Neural progenitor cell (in vitro differentiated cells): ENCODE measurements at regions not wholly inside any gene's neighbourhood (a gene's known extent, or its start where the extent isn't known, plus 50 kb on each side); places are given as distances from the start of the nearest gene placed in this dataset.

Source experiments
- DNase-seq: peaks from one replicate; pipeline ENCODE4 v3.0.0-alpha.2; 2016; ENCODE audit warnings: low spot score
- H2AFZ ChIP-seq: fragments of 200-600 bp; sonication (generic); replicated peaks from 2 replicates; pipeline ENCODE4 v1.6.1; 2016; ENCODE audit warnings: antibody characterized with exemption
- H3F3A ChIP-seq: fragments of 200-600 bp; sonication (generic); 2 replicates; pipeline ENCODE4 v1.6.1; 2016; ENCODE audit warnings: antibody characterized with exemption, low read depth
- H3K27ac ChIP-seq: fragments of 200-600 bp; sonication (generic); 2 replicates; pipeline ENCODE4 v1.5.1; 2016; ENCODE audit warnings: mild to moderate bottlenecking
- H3K27me3 ChIP-seq: fragments of 200-600 bp; sonication (generic); 2 replicates; pipeline ENCODE4 v1.6.1; 2016; ENCODE audit warnings: mild to moderate bottlenecking, moderate library complexity
- H3K36me3 ChIP-seq: fragments of 200-600 bp; sonication (generic); 2 replicates; pipeline ENCODE4 v1.5.1; 2016
- H3K4me1 ChIP-seq: fragments of 200-600 bp; sonication (generic); 2 replicates; pipeline ENCODE4 v1.6.1; 2016; ENCODE audit warnings: mixed run types
- H3K4me2 ChIP-seq: fragments of 200-600 bp; sonication (generic); 2 replicates; pipeline ENCODE4 v1.6.1; 2016
- H3K4me3 ChIP-seq: fragments of 200-600 bp; sonication (generic); 2 replicates; pipeline ENCODE4 v1.5.1; 2016
- H3K79me2 ChIP-seq: fragments of 200-600 bp; sonication (generic); 2 replicates; pipeline ENCODE4 v1.6.1; 2016; ENCODE audit warnings: low read depth
- H3K9ac ChIP-seq: fragments of 200-600 bp; sonication (generic); 2 replicates; pipeline ENCODE4 v1.6.1; 2016
- H3K9me3 ChIP-seq: fragments of 200-600 bp; sonication (generic); 2 replicates; pipeline ENCODE4 v1.5.1; 2016; ENCODE audit warnings: low read depth
- H4K20me1 ChIP-seq: fragments of 200-600 bp; sonication (generic); 2 replicates; pipeline ENCODE4 v1.6.1; 2016; ENCODE audit warnings: low read depth
- H3K27ac Mint-ChIP-seq: 3 replicates; pipeline ENCODE4 v1.8.0; 2021; ENCODE audit warnings: mixed read lengths
- H3K27me3 Mint-ChIP-seq: 2 replicates; pipeline ENCODE4 v1.8.0; 2022; ENCODE audit warnings: low read depth, mild to moderate bottlenecking, inconsistent platforms, moderate library complexity, mixed read lengths; ENCODE audit not compliant: insufficient read depth
- H3K36me3 Mint-ChIP-seq: 3 replicates; pipeline ENCODE4 v1.8.0; 2021; ENCODE audit warnings: mixed read lengths
- H3K4me1 Mint-ChIP-seq: 3 replicates; pipeline ENCODE4 v1.8.0; 2021; ENCODE audit warnings: mixed read lengths
- H3K4me3 Mint-ChIP-seq: 3 replicates; pipeline ENCODE4 v1.8.0; 2021; ENCODE audit warnings: mild to moderate bottlenecking, moderate library complexity, mixed read lengths
- H3K9me3 Mint-ChIP-seq: 3 replicates; pipeline ENCODE4 v1.8.0; 2020; ENCODE audit warnings: mixed read lengths
- EZH2 ChIP-seq: fragments of 200-600 bp; sonication (generic); IDR thresholded peaks from 2 replicates; pipeline ENCODE4 v1.6.1; 2017; ENCODE audit warnings: antibody characterized with exemption, mild to moderate bottlenecking, moderate library complexity
- EZH2phosphoT487 ChIP-seq: fragments of 200-600 bp; sonication (generic); IDR thresholded peaks from 2 replicates; pipeline ENCODE4 v1.6.1; 2017; ENCODE audit warnings: antibody characterized with exemption
- TF ChIP-seq, protein P1 (sequence below): fragments of 200-600 bp; sonication (generic); IDR thresholded peaks from 2 replicates; pipeline ENCODE4 v1.5.1; 2017; ENCODE audit warnings: antibody characterized with exemption, mild to moderate bottlenecking

DNA sequence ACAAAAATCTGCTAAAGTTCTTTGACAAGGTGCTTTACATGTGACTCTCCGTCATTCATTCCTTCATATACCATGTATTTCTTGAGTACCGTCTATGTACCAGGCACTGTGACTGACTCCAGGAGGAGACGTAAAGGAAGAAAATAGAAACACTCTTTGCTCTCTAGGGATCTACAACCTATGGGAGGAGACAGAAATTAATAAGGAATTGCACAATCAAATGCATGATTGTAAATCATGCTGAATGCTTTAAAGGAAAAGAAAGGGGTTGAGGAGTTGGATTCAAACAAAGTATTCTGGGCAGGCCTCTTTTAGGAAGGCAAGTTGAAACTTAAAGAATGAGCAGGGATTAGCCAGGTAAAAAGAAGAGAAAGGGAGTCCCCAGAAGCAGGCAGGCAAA is 239.1 kb upstream of the FGGY start:
- no peak overlapping the region for H3K4me2 ChIP-seq
- Mint-ChIP-seq H3K36me3 (no peaks in the 10 kb centered on the region), H3K27ac (peak overlapping the region; percentile 51), H3K27me3 (peaks cover 3% of the 10 kb centered on the region), H3K9me3 (no peaks in the 10 kb centered on the region), H3K4me1 (peaks cover 23% of the 10 kb centered on the region), H3K4me3 (no peak overlapping the region)
- no peaks in the 10 kb centered on the region for H3K27me3 ChIP-seq
- H2AFZ ChIP-seq, result no peak overlapping the region
- no peaks in the 10 kb centered on the region for H3K79me2 ChIP-seq
- no peak overlapping the region for H3K4me3 ChIP-seq
- no peak for DNase-seq
- H3K36me3 ChIP-seq, result no peaks in the 10 kb centered on the region
- no peaks in the 10 kb centered on the region for H3K9me3 ChIP-seq
- H4K20me1 ChIP-seq, result no peaks in the 10 kb centered on the region
- TF ChIP-seq EZH2phosphoT487 (no peak), EZH2 (no peak)
- TF ChIP-seq, protein P1, sequence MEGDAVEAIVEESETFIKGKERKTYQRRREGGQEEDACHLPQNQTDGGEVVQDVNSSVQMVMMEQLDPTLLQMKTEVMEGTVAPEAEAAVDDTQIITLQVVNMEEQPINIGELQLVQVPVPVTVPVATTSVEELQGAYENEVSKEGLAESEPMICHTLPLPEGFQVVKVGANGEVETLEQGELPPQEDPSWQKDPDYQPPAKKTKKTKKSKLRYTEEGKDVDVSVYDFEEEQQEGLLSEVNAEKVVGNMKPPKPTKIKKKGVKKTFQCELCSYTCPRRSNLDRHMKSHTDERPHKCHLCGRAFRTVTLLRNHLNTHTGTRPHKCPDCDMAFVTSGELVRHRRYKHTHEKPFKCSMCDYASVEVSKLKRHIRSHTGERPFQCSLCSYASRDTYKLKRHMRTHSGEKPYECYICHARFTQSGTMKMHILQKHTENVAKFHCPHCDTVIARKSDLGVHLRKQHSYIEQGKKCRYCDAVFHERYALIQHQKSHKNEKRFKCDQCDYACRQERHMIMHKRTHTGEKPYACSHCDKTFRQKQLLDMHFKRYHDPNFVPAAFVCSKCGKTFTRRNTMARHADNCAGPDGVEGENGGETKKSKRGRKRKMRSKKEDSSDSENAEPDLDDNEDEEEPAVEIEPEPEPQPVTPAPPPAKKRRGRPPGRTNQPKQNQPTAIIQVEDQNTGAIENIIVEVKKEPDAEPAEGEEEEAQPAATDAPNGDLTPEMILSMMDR, result no peak
- H3F3A ChIP-seq, result peaks cover 5% of the 10 kb centered on the region
- no peak overlapping the region for H3K27ac ChIP-seq
- no peak overlapping the region for H3K9ac ChIP-seq
- peaks cover 18% of the 10 kb centered on the region for H3K4me1 ChIP-seq

DNA sequence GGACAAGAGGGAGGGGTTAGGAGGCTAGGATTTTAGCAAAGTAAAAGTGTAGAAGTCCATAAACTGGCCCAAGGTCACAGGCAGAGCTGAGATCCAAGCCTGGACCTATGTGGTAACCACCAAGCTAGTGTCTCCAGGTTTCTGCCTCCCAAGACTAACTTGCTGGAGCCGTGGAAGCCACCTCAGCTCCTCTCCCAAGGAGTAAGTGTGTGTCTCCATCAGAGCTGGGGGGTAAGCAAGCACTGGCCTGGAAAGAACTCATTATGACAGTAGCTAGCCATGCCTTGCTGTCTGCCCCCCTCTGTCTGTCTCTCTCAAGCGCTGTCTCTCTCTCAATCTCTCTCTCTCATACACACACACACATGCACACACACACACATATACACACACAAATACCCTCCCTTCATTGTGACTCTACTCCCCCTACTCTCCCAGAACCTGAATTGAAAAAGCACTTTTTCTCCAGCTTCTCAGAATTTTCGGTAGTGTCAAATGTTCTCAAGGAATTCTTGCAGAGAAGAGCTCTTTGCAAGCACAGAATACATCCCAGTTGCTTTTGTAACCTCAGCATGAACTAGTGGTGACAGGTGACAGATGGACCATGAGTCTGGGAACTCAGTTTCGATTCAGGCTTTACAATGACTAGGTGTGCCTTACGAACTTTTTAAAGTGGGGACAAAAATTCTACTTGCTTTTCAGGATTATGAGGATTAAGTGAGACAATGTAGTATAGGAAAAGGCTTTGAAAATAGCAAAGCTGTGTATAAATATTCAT is 238.0 kb upstream of the FGGY start:
- no peaks in the 10 kb centered on the region for H3K27me3 ChIP-seq
- H3K4me1 ChIP-seq, result peaks cover 29% of the 10 kb centered on the region
- no peaks in the 10 kb centered on the region for H3K9me3 Mint-ChIP-seq
- H3K79me2 ChIP-seq, result no peaks in the 10 kb centered on the region
- H3K4me1 Mint-ChIP-seq, result peaks cover 34% of the 10 kb centered on the region
- peaks cover 5% of the 10 kb centered on the region for H3K27me3 Mint-ChIP-seq
- no peak overlapping the region for H3K4me3 ChIP-seq
- no peaks in the 10 kb centered on the region for H4K20me1 ChIP-seq
- no peak overlapping the region for H3K4me2 ChIP-seq
- no peaks in the 10 kb centered on the region for H3K36me3 ChIP-seq
- H3F3A ChIP-seq, result peaks cover 15% of the 10 kb centered on the region
- H3K27ac ChIP-seq, result no peak overlapping the region
- peak overlapping the region; percentile 10 for H3K27ac Mint-ChIP-seq
- DNase-seq, result no peak
- H3K4me3 Mint-ChIP-seq, result no peak overlapping the region
- no peaks in the 10 kb centered on the region for H3K36me3 Mint-ChIP-seq
- no peaks in the 10 kb centered on the region for H3K9me3 ChIP-seq
- no peak overlapping the region for H2AFZ ChIP-seq
- H3K9ac ChIP-seq, result no peak overlapping the region
- TF ChIP-seq, protein P1, result no peak
- TF ChIP-seq EZH2, result no peak
- TF ChIP-seq EZH2phosphoT487, result no peak

DNA sequence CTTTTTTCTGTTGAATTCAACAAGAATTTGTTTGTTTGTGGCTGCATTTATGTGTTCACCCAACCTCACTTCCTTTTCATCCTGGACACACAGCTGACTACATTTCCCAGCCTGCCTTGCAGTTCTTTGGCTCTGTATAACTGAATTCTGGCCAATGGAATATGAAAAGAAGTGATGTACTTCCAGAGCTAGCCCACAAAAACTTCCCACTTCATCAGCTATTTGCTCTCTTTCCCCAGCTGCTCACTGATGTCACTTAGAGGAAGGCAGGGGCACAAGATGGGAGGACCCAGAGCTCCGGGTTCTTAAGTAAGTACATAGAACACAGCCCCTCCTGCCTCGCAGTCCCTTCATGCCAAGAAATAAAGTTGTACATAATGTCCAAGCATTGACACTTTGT is 235.0 kb upstream of the FGGY start:
- Histone ChIP-seq H3K4me3 (no peak overlapping the region), H3K36me3 (no peaks in the 10 kb centered on the region), H3K9ac (no peak overlapping the region), H3K4me2 (no peak overlapping the region), H2AFZ (peak overlapping the region; percentile 51), H3F3A (peaks cover 20% of the 10 kb centered on the region), H3K9me3 (no peaks in the 10 kb centered on the region), H3K27me3 (no peaks in the 10 kb centered on the region), H3K4me1 (peaks cover 40% of the 10 kb centered on the region), H3K79me2 (no peaks in the 10 kb centered on the region), H4K20me1 (no peaks in the 10 kb centered on the region), H3K27ac (no peak overlapping the region)
- Mint-ChIP-seq H3K36me3 (no peaks in the 10 kb centered on the region), H3K27me3 (peaks cover 5% of the 10 kb centered on the region), H3K4me1 (peaks cover 40% of the 10 kb centered on the region), H3K4me3 (no peak overlapping the region), H3K9me3 (no peaks in the 10 kb centered on the region), H3K27ac (no peak overlapping the region)
- DNase-seq, result no peak
- TF ChIP-seq EZH2phosphoT487, result no peak
- no peak for TF ChIP-seq EZH2
- TF ChIP-seq, protein P1, result no peak
